ENCODE measurements at regions not wholly inside any gene's neighbourhood (a gene's known extent, or its start where the extent isn't known, plus 50 kb on each side); places are given as distances from the start of the nearest gene placed in this dataset.

GRCh38 chr6:169847141-169847674 is 95.8 kb downstream of the ERMARD start:
- no peak for DNase-seq (ENCODE audit: low read depth)

- DNase-seq (ENCODE audit: low read depth): no peak
Observed at GRCh38 chr6:169846286-169847056, 95.0 kb downstream of the ERMARD start.

GRCh38 chr6:169845426-169846285 is 94.2 kb downstream of the ERMARD start:
- DNase-seq (ENCODE audit: low read depth): no peak

- no peak for DNase-seq (ENCODE audit: low read depth)
Observed at GRCh38 chr6:169844946-169845345, 93.5 kb downstream of the ERMARD start.

GRCh38 chr6:169843991-169844390 is 92.6 kb downstream of the ERMARD start:
- no peak for DNase-seq (ENCODE audit: low read depth)

GRCh38 chr6:169843110-169843509 is 91.7 kb downstream of the ERMARD start:
- no peak for DNase-seq (ENCODE audit: low read depth)

- DNase-seq (ENCODE audit: low read depth): no peak
Observed at GRCh38 chr6:169841907-169842606, 90.6 kb downstream of the ERMARD start.

GRCh38 chr6:169841251-169841650 is 89.8 kb downstream of the ERMARD start:
- no peak for DNase-seq (ENCODE audit: low read depth)

- no peak for DNase-seq (ENCODE audit: low read depth)
Observed at GRCh38 chr6:169839898-169840631, 88.6 kb downstream of the ERMARD start.

- no peak for DNase-seq (ENCODE audit: low read depth)
Observed at GRCh38 chr6:169839493-169839892, 88.1 kb downstream of the ERMARD start.

GRCh38 chr6:169839029-169839481 is 87.6 kb downstream of the ERMARD start:
- no peak for DNase-seq (ENCODE audit: low read depth)

- no peak for DNase-seq (ENCODE audit: low read depth)
Observed at GRCh38 chr6:169838346-169839028, 87.1 kb downstream of the ERMARD start.

- no peak for DNase-seq (ENCODE audit: low read depth)
Observed at GRCh38 chr6:169837529-169838250, 86.3 kb downstream of the ERMARD start.

GRCh38 chr6:169833258-169833794 is 81.9 kb downstream of the ERMARD start:
- DNase-seq (ENCODE audit: low read depth): no peak

- DNase-seq (ENCODE audit: low read depth): no peak
Observed at GRCh38 chr6:169832247-169832948, 81.0 kb downstream of the ERMARD start.

GRCh38 chr6:169831450-169832246 is 80.2 kb downstream of the ERMARD start:
- DNase-seq (ENCODE audit: low read depth): peak; percentile 64
